GM19328 (cell line): ENCODE measurements at regions not wholly inside any gene's neighbourhood (a gene's known extent, or its start where the extent isn't known, plus 50 kb on each side); places are given as distances from the start of the nearest gene placed in this dataset.

Experiments
- ATAC-seq: cut with Tn5 transposase; IDR thresholded peaks from one replicate; pipeline ENCODE4 v1.9.1; 2021; ENCODE audit warnings: mild to moderate bottlenecking, moderate library complexity; ENCODE audit not compliant: unreplicated experiment

GRCh38 chr15:62844564-62845240 lies 197.8 kb upstream of the TPM1 start:
- ATAC-seq = no peak

GRCh38 chr15:62845241-62846126 lies 197.1 kb upstream of the TPM1 start:
- no peak for ATAC-seq

GRCh38 chr15:62846131-62846804 lies 196.3 kb upstream of the TPM1 start:
- no peak for ATAC-seq

GRCh38 chr15:62846805-62847495 lies 195.6 kb upstream of the TPM1 start:
- ATAC-seq = no peak

- ATAC-seq = no peak
These were observed 194.6 kb upstream of the TPM1 start for GRCh38 chr15:62847900-62848489.

- no peak for ATAC-seq
These were observed 193.9 kb upstream of the TPM1 start for GRCh38 chr15:62848632-62849050.

GRCh38 chr15:62849316-62850106 lies 193.0 kb upstream of the TPM1 start:
- ATAC-seq = no peak

GRCh38 chr15:62850318-62850717 lies 192.2 kb upstream of the TPM1 start:
- no peak for ATAC-seq

- no peak for ATAC-seq
These were observed 191.7 kb upstream of the TPM1 start for GRCh38 chr15:62850791-62851291.

GRCh38 chr15:62853114-62853840 lies 189.3 kb upstream of the TPM1 start:
- ATAC-seq = no peak

- no peak for ATAC-seq
These were observed 188.7 kb upstream of the TPM1 start for GRCh38 chr15:62853841-62854225.

- no peak for ATAC-seq
These were observed 188.0 kb upstream of the TPM1 start for GRCh38 chr15:62854420-62855084.

- no peak for ATAC-seq
These were observed 187.5 kb upstream of the TPM1 start for GRCh38 chr15:62855085-62855476.

- ATAC-seq = no peak
These were observed 185.9 kb upstream of the TPM1 start for GRCh38 chr15:62856466-62857246.

- no peak for ATAC-seq
These were observed 185.1 kb upstream of the TPM1 start for GRCh38 chr15:62857411-62857853.

GRCh38 chr15:62858343-62858742 lies 184.2 kb upstream of the TPM1 start:
- ATAC-seq = no peak

GRCh38 chr15:62862717-62863116 lies 179.8 kb upstream of the TPM1 start:
- no peak for ATAC-seq

GRCh38 chr15:62866366-62866765 lies 176.2 kb upstream of the TPM1 start:
- no peak for ATAC-seq
